A673 (cell line): ENCODE measurements at regions not wholly inside any gene's neighbourhood (a gene's known extent, or its start where the extent isn't known, plus 50 kb on each side); places are given as distances from the start of the nearest gene placed in this dataset.

Source experiments
- BruUV-seq: library from RNA; stranded (reverse); fragments of 400-500 nt; replicated peaks from 2 replicates; lab custom pipeline; 2021; lab: Mats Ljungman, UMichigan
- CTCF ChIA-PET: fragments of 300-600 bp; sonication (Branson Sonifier 250); formaldehyde crosslinking; loops from one replicate; lab custom pipeline; 2022; ENCODE audit warnings: antibody characterized with exemption; lab: Charles Lee
- POLR2A ChIA-PET: fragments of 300-600 bp; sonication (Branson Sonifier 250); formaldehyde crosslinking; loops from one replicate; lab custom pipeline; 2022; ENCODE audit warnings: antibody characterized with exemption; ENCODE audit not compliant: low non-redundant PET; lab: Charles Lee
- DNase-seq: peaks from one replicate; pipeline ENCODE4 v3.0.0-alpha.2; 2015; ENCODE audit warnings: low spot score
- H3K27ac ChIP-seq: fragments of 200-600 bp; sonication (generic); 2 replicates; pipeline ENCODE4 v1.5.1; 2016; ENCODE audit warnings: mixed run types, low read depth, mild to moderate bottlenecking, mixed read lengths, antibody characterized with exemption, low read length; ENCODE audit not compliant: poor library complexity, severe bottlenecking
- H3K27me3 ChIP-seq: fragments of 200-600 bp; sonication (generic); replicated peaks from 2 replicates; pipeline ENCODE4 v1.6.1; 2017; ENCODE audit warnings: mixed run types, low read depth, mild to moderate bottlenecking, mixed read lengths, antibody characterized with exemption, low read length; ENCODE audit not compliant: insufficient read depth, poor library complexity
- H3K36me3 ChIP-seq: fragments of 200-600 bp; sonication (generic); 2 replicates; pipeline ENCODE4 v1.6.1; 2016; ENCODE audit warnings: mixed run types, mild to moderate bottlenecking, mixed read lengths, antibody characterized with exemption, low read length; ENCODE audit not compliant: insufficient read depth, poor library complexity, severe bottlenecking
- H3K4me1 ChIP-seq: fragments of 200-600 bp; sonication (generic); 2 replicates; pipeline ENCODE4 v1.6.1; 2017; ENCODE audit warnings: mixed run types, mild to moderate bottlenecking, mixed read lengths, antibody characterized with exemption, low read length; ENCODE audit not compliant: insufficient read depth, poor library complexity, severe bottlenecking
- H3K4me3 ChIP-seq: fragments of 200-600 bp; sonication (generic); 2 replicates; pipeline ENCODE4 v1.5.1; 2016; ENCODE audit warnings: low read depth, mixed run types, mild to moderate bottlenecking, mixed read lengths, low read length; ENCODE audit not compliant: poor library complexity, severe bottlenecking
- H3K9me3 ChIP-seq: fragments of 200-600 bp; sonication (generic); 2 replicates; pipeline ENCODE4 v1.6.1; 2016; ENCODE audit warnings: mixed run types, low read depth, mild to moderate bottlenecking, mixed read lengths, antibody characterized with exemption, low read length; ENCODE audit not compliant: poor library complexity, severe bottlenecking
- EZH2 ChIP-seq: fragments of 200-600 bp; sonication (generic); IDR thresholded peaks from 2 replicates; pipeline ENCODE4 v1.6.1; 2017; ENCODE audit warnings: borderline replicate concordance, low read depth, mild to moderate bottlenecking, mixed read lengths, antibody characterized with exemption, low read length; ENCODE audit not compliant: poor library complexity, severe bottlenecking
- intact Hi-C: fragments of 100-400 bp; cut with micrococcal nuclease; formaldehyde crosslinking; loops from one replicate; pipeline ENCODE4 v1.10.0; 2022; ENCODE audit not compliant: unreplicated experiment
- TF ChIP-seq, protein P1 (sequence below): fragments of 300-800, 200-600 bp; sonication (generic); conservative IDR thresholded peaks from 2 replicates; pipeline ENCODE4 v1.5.1; 2017; ENCODE audit warnings: low read depth, mild to moderate bottlenecking, antibody characterized with exemption, low read length, moderate library complexity, mixed read lengths

DNA sequence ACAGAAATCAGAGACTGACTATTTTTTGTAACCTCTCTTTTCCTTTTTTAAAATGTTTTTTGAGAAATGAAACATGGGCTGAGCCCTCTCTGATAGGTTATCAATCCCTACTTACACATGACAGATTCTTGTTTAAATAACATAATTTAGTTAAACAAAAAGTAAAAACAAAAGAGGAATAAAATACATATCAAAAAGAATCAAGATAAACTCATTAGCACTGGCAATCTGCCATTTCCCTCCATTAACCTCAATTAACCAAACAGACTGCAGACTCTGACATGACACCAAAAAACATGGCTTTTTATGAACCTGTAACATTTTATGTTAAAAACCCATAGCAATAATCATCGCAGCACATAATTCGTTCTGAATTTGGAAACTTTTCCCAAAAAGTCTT is 284.4 kb upstream of the MTNR1B start:
- ChIA-PET CTCF (no interaction called here), POLR2A (no interaction called here)
- no peaks in the 10 kb centered on the region for H3K4me1 ChIP-seq
- H3K27me3 ChIP-seq, result no peaks in the 10 kb centered on the region
- no peaks in the 10 kb centered on the region for H3K9me3 ChIP-seq
- H3K27ac ChIP-seq, result no peak overlapping the region
- intact Hi-C loops, result no loop called here
- BruUV-seq, result no TSS peak
- no peaks in the 10 kb centered on the region for H3K36me3 ChIP-seq
- DNase-seq, result no peak
- H3K4me3 ChIP-seq, result no peak overlapping the region
- no peak for TF ChIP-seq EZH2

DNA sequence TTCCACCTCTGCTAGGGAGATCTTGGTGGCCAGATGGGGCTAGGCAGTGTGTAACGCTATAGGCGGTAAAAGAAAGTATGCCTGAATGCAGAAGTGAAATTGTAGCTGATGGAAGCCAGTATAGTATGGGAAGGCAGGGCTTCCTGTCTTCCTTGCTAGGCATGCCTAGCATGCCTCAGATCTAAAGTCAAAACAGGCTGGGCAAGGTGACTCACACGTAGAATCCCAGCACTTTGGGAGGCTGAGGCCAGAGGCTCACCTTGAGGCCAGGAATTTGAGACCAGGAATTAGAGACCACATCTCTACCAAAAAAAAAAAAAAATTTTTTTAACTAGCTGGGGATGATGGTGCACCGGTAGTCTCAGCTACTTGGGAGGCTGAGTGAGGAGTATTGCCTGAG is 281.7 kb upstream of the MTNR1B start:
- no peaks in the 10 kb centered on the region for H3K27me3 ChIP-seq
- no peaks in the 10 kb centered on the region for H3K9me3 ChIP-seq
- BruUV-seq, result no TSS peak
- POLR2A ChIA-PET, result no interaction called here
- H3K27ac ChIP-seq, result no peak overlapping the region
- no peaks in the 10 kb centered on the region for H3K4me1 ChIP-seq
- intact Hi-C loops, result no loop called here
- TF ChIP-seq, protein P1, sequence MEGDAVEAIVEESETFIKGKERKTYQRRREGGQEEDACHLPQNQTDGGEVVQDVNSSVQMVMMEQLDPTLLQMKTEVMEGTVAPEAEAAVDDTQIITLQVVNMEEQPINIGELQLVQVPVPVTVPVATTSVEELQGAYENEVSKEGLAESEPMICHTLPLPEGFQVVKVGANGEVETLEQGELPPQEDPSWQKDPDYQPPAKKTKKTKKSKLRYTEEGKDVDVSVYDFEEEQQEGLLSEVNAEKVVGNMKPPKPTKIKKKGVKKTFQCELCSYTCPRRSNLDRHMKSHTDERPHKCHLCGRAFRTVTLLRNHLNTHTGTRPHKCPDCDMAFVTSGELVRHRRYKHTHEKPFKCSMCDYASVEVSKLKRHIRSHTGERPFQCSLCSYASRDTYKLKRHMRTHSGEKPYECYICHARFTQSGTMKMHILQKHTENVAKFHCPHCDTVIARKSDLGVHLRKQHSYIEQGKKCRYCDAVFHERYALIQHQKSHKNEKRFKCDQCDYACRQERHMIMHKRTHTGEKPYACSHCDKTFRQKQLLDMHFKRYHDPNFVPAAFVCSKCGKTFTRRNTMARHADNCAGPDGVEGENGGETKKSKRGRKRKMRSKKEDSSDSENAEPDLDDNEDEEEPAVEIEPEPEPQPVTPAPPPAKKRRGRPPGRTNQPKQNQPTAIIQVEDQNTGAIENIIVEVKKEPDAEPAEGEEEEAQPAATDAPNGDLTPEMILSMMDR, result no peak
- TF ChIP-seq EZH2, result no peak
- DNase-seq, result no peak
- no peak overlapping the region for H3K4me3 ChIP-seq
- no peaks in the 10 kb centered on the region for H3K36me3 ChIP-seq
- CTCF ChIA-PET, result no interaction called here

DNA sequence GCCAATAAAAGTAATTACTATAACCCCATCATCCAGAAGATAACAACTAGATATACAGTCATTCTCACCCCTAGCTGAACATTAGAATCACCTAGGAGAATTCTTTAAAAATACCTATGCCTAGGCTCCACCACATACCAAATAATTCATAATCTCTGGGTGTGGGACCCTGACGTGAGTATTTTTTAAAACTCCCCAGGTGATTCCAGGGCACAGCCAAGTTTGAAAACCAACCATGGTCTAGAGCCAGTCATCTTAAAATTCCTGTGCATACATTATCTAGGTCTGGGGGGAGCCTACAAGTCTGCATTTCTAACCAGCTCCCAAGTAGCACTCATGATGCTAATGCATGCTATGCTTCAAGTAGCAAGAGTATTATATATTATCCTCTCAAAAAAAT is 281.0 kb upstream of the MTNR1B start:
- no peaks in the 10 kb centered on the region for H3K27me3 ChIP-seq
- no peak overlapping the region for H3K4me3 ChIP-seq
- DNase-seq, result no peak
- no peaks in the 10 kb centered on the region for H3K36me3 ChIP-seq
- ChIA-PET POLR2A (no interaction called here), CTCF (no interaction called here)
- no peak overlapping the region for H3K27ac ChIP-seq
- TF ChIP-seq EZH2, result no peak
- TF ChIP-seq, protein P1, result no peak
- H3K9me3 ChIP-seq, result no peaks in the 10 kb centered on the region
- H3K4me1 ChIP-seq, result no peaks in the 10 kb centered on the region
- no TSS peak for BruUV-seq
- intact Hi-C loops, result no loop called here

DNA sequence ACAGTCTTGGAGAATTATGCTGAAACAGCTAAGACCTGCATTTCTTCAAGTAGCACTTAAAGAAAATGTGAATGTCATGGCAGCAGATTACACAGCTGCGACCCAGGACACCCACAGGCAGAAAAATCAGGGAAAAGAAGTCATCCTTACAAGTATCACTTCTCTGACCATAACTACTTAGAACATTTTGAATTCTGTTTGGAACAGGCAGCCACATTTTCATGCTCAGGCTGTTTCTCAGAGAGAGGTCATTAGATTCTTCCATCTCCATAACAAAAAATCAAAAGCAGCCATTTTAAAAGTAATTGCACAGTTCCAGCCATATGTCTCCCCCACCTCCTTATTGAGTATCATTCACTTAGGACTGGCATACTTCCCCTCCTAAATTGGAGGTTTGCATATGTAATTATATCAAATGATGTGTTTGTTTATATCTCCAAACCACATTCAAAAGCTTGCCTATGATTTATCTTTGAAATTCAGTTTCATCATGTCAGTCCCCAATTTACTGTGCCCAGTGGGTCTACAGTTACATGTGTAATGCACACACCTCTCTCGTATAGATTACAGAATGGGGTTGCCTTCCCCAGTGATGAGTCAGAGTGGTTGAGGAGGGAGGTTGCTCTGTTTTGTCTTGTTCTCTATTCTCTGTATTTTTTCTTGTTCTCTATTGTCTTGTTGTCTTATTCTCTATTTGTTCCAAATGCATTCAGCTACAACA is 276.5 kb upstream of the MTNR1B start:
- no TSS peak for BruUV-seq
- intact Hi-C loops, result no loop called here

More for the DNA sequence above, 276.5 kb upstream of the MTNR1B start:
- no peaks in the 10 kb centered on the region for H3K36me3 ChIP-seq
- no peak overlapping the region for H3K4me3 ChIP-seq
- H3K27ac ChIP-seq, result no peak overlapping the region
- no peaks in the 10 kb centered on the region for H3K4me1 ChIP-seq
- no peaks in the 10 kb centered on the region for H3K9me3 ChIP-seq
- no peak for DNase-seq
- no peak for TF ChIP-seq EZH2
- TF ChIP-seq, protein P1, result no peak
- ChIA-PET POLR2A (no interaction called here), CTCF (no interaction called here)
- H3K27me3 ChIP-seq, result no peaks in the 10 kb centered on the region
